NCI-H2107 (cell line): ENCODE measurements at regions not wholly inside any gene's neighbourhood (a gene's known extent, or its start where the extent isn't known, plus 50 kb on each side); places are given as distances from the start of the nearest gene placed in this dataset.

Source experiments
- DNase-seq: peaks from one replicate; lab custom pipeline; 2025; lab: John Stamatoyannopoulos, UW

DNA sequence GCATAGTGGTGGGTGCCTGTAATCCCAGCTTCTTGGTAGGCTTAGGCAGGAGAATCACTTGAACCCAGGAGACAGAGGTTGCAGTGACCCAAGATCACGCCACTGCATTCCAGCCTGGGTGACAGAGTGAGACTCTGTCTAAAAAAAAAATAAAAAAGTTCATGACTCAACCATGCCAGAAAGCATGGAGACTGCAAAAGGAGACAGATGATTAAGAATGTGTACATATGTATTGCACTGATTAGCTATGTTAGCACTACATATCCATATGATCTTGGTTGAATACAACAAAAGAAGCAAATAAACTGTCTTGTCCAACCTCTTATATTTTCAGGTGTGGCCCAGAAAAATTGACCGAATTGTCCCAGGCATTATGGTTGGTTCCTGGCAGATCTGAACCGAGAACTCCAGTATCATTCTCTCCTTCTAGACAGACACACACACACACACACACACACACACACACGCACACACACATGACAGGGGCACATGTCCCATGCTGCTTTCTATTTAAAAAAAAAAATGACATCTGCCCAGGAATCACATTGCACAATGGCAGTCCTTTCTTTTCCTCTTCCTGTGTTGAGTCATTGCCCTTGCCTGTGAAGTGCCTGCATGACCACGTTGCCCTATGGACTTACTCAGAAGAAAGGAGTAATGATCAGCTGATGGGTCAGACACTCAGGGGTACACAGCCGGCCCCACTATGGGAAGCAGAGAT is 65.6 kb downstream of the MYCN start:
- DNase-seq = no peak

DNA sequence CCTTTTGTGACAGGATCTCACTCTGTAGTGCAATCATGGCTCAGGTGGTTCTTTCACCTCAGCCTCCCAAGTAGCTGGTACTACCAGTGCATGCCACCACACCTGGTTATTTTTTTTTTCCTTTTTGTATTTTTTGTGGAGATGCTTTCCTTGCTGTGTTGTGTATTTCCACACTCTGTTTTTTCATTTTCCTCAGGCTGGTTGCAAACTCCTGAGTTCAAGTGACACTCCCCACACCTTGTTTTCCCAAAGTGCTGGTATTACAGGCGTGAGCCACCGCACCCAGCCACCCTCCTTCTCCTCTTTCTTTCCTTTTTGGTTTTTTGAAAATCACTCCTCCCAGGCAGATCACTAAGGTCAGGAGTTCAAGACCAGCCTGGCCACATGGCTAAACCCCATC is 65.0 kb downstream of the MYCN start:
- no peak for DNase-seq

DNA sequence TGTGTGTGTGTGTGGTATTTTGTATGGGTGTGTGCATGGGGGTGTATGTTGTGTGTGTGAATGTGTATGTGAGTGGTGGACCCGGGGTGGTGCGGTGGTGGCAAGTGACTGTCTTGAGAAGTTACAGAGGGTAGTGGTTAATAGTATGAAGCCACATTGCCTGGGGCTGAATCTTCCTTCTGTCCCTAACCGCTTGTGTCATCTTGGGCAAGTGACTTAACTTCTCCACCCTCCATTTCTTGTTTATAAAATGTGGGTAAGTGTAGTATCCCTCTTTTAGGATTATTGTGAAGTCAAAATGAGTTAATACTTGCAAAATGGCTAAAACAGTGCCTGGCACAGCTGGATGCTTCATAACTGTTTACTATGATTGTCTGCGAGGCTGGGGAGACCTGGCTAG is 63.5 kb downstream of the MYCN start:
- DNase-seq = no peak

DNA sequence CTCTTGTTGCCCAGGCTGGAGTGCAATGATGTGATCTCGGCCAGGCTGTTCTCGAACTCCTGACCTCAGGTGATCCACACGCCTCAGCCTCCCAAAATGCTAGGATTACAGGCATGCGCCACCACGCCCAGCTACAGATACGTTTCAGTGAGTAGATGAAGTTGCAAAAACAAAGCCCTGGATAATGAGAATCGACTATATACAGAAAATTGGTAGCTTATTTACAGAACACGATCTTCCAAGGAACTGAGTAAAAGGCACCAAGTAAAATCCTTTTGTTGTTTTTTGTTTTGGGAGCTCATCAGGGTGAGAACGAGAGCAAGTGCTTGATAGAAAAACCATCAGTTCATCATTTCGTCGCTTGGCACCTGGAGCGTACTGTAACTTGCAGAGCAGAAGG is 62.8 kb downstream of the MYCN start:
- DNase-seq = no peak

DNA sequence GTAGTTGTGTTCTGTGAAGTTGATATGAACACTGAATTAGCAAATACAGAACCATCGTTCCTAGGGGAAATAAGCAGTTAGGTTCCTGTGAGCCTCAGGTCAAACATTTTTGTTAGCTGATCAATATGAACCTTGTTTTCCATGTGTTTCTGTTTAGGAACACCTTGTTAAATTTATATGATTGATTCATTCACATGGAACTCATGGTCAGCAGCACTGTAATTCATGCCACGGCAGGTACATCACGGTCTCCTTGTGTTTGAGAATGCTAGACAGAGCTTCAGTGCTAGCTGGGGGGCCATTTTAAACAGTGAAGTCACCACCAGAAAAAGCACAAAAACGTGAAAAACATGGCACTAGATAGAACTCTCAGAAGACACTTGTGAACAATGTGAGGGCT is 62.2 kb downstream of the MYCN start:
- DNase-seq = no peak

DNA sequence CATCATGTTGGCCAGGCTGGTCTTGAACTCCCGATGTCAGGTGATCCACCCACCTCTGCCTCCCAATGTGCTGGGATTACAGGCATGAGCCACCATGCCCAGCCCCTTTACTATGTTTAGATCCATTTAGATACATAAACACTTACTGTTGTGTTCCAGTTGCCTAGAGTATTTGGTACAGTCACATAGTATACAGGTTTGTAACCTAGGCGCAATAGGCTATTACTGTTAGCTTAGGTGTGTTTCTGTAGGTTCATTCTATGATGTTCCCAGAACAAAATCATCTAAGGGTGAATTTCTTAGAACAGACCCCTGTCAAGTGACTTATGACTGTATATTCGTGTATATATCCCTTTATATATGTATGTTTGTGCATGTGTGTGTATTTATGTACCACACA is 61.8 kb downstream of the MYCN start:
- DNase-seq = no peak

DNA sequence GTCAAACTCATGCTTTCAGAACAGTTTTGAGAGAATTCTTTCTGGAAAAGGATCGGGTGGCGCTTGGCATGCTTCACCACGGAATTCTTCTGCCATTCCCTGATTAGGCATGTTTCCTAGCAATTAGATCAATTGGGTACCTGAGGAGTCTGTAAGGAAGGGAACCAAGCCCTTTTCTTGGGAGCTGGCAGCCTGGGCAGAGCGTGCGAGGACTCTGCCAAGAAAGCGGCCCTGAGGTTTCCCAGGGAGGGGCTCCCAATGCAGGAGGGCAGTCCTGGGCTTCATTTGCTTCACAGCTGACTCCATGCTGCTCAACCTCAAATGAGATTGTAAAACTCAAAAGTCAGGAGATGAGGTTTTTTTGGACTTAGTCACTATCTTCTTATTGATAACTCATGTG is 60.3 kb downstream of the MYCN start:
- no peak for DNase-seq

DNA sequence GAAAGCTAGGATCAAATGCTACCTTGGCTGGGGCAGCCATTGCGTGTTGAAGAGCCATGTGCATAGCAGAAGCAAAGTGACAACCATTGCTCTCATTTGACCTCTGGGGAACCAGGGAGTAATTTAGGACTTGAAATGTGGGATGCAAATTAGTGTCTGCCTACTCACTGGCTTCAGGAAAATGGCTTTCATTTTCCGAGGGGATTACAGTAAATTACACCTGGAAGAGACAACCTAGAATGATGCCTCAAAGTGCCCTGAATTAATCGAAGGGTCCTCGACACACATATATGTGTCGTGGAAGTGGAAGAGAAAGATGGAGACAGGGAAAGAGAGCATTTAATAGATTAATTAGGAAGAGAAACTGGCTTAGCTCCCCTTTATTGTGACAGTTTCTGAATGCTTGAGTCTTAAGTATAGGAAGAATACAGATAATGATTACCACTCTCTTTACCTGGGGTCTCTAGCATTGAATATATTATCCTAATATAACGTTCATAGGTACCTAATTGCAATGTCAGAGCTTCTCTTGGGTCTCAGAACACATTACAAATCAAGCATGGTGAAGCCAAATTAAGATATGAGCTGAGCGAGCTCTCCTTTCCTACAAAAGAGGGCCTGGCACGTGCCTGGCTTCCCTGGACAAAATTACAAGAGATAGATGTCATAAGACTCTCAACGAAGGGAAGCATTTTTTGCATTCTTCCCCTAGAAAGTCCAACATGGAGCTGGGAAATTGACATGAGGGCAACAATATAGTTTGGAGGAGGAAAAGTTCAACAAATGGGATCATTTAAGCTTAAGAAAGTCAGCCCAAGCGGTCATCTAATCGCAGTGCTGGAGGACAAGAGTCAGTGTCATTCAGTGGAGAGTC is 59.5 kb downstream of the MYCN start:
- DNase-seq = no peak

DNA sequence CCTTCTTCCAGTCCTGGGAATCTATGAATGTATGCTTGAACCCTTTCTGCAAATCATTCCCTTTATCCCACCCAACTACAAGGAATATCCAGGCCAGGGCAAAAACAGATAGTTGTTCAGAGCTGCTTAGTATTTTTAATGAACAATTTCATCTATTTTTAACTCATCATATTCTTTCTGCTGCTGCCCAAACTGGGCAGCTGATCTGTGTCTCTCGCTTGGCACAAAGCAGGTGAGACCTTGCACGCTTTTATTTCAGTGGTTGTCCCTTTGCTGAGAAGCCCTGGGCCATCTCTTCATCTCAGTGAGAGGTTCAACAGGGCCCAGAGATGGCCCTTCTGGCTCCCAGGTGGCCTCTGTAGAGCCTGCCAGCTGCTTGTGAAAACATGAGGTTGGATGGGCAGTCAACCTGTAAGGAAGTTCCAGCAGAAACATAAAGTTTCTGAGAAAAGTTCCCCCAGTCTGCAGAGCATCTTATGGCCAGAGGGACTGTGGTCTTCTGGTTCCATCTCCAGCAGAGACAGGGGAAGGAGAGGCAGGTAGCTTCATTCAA is 57.5 kb downstream of the MYCN start:
- DNase-seq = no peak

DNA sequence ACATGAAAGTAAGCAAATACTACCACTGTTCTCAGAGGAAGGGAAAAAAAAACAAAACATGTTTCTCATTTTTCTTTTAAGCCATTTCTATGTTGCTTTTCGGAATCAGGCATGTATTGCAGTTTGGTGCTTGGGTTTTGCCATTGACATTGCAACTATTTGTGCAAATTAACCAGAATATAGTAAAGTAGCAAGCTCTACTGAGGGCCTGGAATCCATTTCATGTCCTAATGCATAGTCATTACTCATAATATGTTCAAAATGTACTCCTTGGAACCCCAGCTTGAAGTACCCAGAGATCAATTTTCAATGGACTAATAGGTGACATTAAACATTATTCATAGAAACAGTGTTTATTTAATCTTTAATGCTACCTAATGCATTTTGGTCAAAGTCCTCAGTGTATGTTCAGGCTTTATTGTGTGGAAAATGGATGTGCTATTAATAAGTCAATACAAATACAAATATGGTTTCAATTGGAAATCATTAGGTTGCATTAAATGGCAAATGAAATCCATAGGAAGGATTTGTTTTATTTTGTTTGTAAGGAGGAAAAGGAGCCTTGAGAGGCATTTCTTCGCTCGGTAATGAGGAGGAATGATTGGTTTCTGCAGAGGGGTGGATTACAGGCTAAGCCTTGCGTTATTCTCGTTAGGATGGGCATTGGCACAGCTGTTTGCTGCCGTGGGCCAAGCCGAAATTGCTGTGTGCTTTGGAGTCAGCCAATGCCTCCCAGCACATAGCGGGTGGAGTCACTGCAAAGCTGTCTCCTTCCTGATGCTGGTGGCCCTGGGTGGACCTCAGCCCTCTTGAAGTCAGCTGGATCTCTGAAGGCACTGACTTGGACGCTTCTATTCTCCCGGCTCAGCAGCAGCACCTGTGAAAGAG is 56.4 kb downstream of the MYCN start:
- no peak for DNase-seq
